Bronchial epithelial cell (primary cell): ENCODE measurements at regions not wholly inside any gene's neighbourhood (a gene's known extent, or its start where the extent isn't known, plus 50 kb on each side); places are given as distances from the start of the nearest gene placed in this dataset.

Experiments
- DNase-seq: peaks from one replicate; pipeline ENCODE4 v3.0.0-alpha.2; 2010; ENCODE audit warnings: low read depth
- FAIRE-seq: peaks from 2 replicates; lab custom pipeline; 2011; peaks lifted over from hg19 to GRCh38; lab: Jason Lieb, UNC
- H3K27me3 ChIP-seq: 2 replicates; pipeline ENCODE4 v1.5.1; 2011; ENCODE audit warnings: low read length; ENCODE audit not compliant: control insufficient read depth, insufficient read depth
- H3K36me3 ChIP-seq: 2 replicates; pipeline ENCODE4 v1.5.1; 2011; ENCODE audit warnings: low read length; ENCODE audit not compliant: control insufficient read depth, insufficient read depth
- H3K4me3 ChIP-seq: 2 replicates; pipeline ENCODE4 v1.5.1; 2011; ENCODE audit warnings: mild to moderate bottlenecking, low read depth, low read length, control low read depth
- CTCF ChIP-seq: IDR thresholded peaks from 2 replicates; pipeline ENCODE4 v1.5.1; 2011; ENCODE audit warnings: mild to moderate bottlenecking, moderate library complexity, low read length, control low read depth, inconsistent platforms; ENCODE audit not compliant: insufficient read depth, severe bottlenecking

GRCh38 chr9:135247227-135247930, 159.9 kb downstream of the OLFM1 start:
- H3K27me3 ChIP-seq = no peaks in the 10 kb centered on the region
- TF ChIP-seq CTCF = no peak

GRCh38 chr9:135248111-135248510, 160.6 kb downstream of the OLFM1 start:
- Histone ChIP-seq H3K36me3 (no peaks in the 10 kb centered on the region), H3K27me3 (no peaks in the 10 kb centered on the region), H3K4me3 (no peak overlapping the region)
- no peak for FAIRE-seq
- no peak for TF ChIP-seq CTCF
- DNase-seq = no peak

More at GRCh38 chr9:135247227-135247930, 159.9 kb downstream of the OLFM1 start:
- FAIRE-seq (no peak), DNase-seq (no peak)
- Histone ChIP-seq H3K4me3 (no peak overlapping the region), H3K36me3 (no peaks in the 10 kb centered on the region)

GRCh38 chr9:135248721-135249120, 161.3 kb downstream of the OLFM1 start:
- no peak for TF ChIP-seq CTCF
- Histone ChIP-seq H3K27me3 (no peaks in the 10 kb centered on the region), H3K36me3 (no peaks in the 10 kb centered on the region), H3K4me3 (no peak overlapping the region)
- no peak for FAIRE-seq
- no peak for DNase-seq

- no peak for TF ChIP-seq CTCF
- no peaks in the 10 kb centered on the region for H3K27me3 ChIP-seq
- no peaks in the 10 kb centered on the region for H3K36me3 ChIP-seq
- no peak overlapping the region for H3K4me3 ChIP-seq
- DNase-seq (no peak), FAIRE-seq (no peak)
Observed at GRCh38 chr9:135249191-135249590, 161.7 kb downstream of the OLFM1 start.

GRCh38 chr9:135249711-135250110, 162.2 kb downstream of the OLFM1 start:
- Histone ChIP-seq H3K27me3 (no peaks in the 10 kb centered on the region), H3K36me3 (no peaks in the 10 kb centered on the region), H3K4me3 (no peak overlapping the region)
- no peak for DNase-seq
- no peak for TF ChIP-seq CTCF
- FAIRE-seq = no peak

GRCh38 chr9:135251331-135251761, 163.9 kb downstream of the OLFM1 start:
- H3K4me3 ChIP-seq = no peak overlapping the region
- no peaks in the 10 kb centered on the region for H3K36me3 ChIP-seq
- FAIRE-seq = no peak
- no peak for DNase-seq
- no peaks in the 10 kb centered on the region for H3K27me3 ChIP-seq
- TF ChIP-seq CTCF = no peak
